HUDEP-2 (cell line): ENCODE measurements at regions not wholly inside any gene's neighbourhood (a gene's known extent, or its start where the extent isn't known, plus 50 kb on each side); places are given as distances from the start of the nearest gene placed in this dataset.
A peak's percentile ranks its signal among the peaks of the same experiment; 100 is the strongest.
"Not testable (repeated sequence)": the region's sequence is repeated elsewhere in the genome, so short reads cannot be mapped to it uniquely, and the experiment has no call there.

Source experiments
- DNase-seq, 76 experiments: peaks; one replicate each; lab custom pipeline; 2025; ENCODE audit not compliant: unreplicated experiment in 76 of 76; lab: John Stamatoyannopoulos, UW

- no peak for DNase-seq
These were observed 2675.7 kb downstream of the PCDH7 start for GRCh38 chr4:33395731-33396485.

- DNase-seq = no peak
These were observed 2680.3 kb downstream of the PCDH7 start for GRCh38 chr4:33400504-33400903.

DNA sequence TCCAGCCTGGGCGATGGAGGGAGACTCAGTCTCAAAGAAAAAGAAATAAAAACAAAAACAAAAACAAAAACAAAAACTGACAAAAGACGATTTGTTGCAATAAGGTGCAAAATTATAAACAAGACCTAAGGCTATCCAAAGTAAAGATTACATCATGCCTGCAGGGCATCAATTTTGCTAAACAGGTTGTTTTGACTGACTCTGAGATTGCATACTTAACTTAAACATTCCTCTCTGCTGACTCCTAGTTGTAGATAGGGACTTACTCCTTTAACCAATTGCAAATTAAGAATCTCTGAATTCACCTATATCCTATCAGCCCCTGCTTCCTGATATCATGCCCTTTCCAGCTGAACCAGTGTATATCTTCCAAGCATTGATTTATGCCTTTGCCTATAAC lies 2687.3 kb downstream of the PCDH7 start:
- DNase-seq = no peak

DNA sequence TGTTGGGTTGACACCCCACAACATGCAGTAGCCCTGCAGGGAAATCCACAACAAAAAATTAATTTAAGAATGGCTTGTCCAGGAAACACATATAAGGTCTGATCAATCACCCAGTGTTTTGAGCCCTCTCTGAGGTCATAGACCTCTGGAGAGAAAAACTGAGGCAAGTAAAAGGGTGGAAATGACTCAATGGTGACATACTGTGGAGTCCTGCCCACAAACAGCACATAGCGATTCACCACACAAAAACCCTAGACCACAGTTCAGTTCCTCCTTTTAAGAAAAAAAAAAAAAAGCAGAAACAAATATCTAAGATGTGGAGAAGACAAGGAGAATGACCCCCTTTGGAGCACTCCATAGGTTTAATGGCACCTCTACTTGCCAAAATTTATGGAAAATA lies 2691.0 kb downstream of the PCDH7 start:
- no peak for DNase-seq

GRCh38 chr4:33421887-33422286 lies 2701.7 kb downstream of the PCDH7 start:
- no peak for DNase-seq

- DNase-seq = no peak
These were observed 2702.5 kb downstream of the PCDH7 start for GRCh38 chr4:33422656-33423055.

GRCh38 chr4:33425936-33426335 lies 2705.8 kb downstream of the PCDH7 start:
- DNase-seq = no peak

DNA sequence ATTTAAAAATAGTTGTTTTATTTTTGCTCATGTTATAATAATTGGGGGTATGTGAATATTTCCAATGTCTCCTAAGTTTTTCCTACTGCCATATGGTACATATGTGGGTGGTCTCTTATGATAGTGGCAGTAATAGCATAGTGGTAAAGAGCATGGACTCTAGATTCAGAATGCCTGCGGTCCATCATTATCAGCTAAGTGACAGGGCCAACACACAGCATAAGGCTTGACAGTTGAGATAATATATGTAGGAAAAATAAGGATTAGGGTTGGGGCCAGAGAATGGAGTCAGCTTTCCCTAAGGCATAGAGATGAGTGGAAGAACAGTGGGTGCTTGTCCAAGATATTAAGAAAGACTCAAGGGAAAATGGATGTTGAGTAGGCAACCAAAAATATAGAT lies 2707.5 kb downstream of the PCDH7 start:
- DNase-seq = no peak

GRCh38 chr4:33429971-33430370 lies 2709.8 kb downstream of the PCDH7 start:
- no peak for DNase-seq

DNA sequence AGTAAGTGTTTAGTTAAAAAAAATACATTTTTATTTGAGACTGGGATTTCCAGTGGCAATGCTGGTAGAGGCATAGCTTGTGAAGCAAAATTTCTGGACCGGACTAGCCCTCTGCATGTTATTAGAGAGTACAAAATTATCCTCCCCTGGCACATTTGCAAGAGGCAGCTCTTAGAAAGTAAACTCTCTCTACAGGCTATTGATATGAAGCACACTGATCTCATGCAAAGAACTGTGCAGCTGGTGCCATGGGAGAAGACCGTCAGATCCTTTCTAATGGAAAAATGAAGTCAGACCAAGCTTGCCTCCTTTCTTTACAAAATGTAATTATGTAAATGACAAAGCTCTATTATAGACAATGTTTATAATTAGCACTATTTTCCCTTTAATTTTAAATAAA lies 2717.2 kb downstream of the PCDH7 start:
- no peak for DNase-seq

- no peak for DNase-seq
These were observed 2726.8 kb downstream of the PCDH7 start for GRCh38 chr4:33446953-33447352.

- DNase-seq = no peak
These were observed 2728.8 kb downstream of the PCDH7 start for GRCh38 chr4:33448948-33449347.

DNA sequence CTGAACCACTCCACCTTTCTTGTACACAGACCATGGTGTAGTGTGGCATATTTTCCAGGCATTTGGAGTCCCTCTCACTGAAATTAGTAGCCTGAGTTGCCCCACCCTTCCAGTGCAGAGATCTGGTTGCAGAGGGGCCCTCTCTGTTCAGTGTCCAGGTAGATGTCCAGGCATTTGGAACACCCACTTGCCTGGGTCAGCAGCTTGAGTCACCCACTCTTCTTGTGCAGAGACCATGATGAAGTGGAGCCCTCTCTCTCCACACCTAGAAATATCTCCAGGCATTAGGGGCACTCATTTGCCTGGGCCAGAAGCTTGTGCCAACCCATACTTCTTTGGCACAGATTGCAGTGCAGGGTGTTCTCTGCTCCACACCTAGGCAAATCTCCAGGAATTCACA lies 2733.3 kb downstream of the PCDH7 start:
- DNase-seq = no peak

DNA sequence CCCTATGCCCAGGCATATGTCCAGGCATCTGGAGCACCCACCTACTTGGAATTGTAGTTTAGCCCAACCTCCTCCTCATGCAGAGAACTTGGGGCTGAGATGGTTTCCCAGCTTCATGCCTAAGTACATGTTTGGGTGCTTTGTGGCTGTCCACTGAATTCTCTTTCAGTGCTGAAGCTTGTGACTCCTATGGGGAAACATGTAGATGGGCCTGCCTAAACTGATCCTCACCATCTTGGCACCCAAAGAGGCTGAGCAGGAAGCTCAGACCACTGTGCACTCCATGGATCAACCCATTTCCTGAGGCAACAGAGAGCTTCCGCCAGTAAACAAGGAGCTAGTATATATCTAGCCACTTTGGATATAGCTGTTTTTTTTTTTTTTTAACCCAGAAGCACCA lies 2733.7 kb downstream of the PCDH7 start:
- no peak for DNase-seq

DNA sequence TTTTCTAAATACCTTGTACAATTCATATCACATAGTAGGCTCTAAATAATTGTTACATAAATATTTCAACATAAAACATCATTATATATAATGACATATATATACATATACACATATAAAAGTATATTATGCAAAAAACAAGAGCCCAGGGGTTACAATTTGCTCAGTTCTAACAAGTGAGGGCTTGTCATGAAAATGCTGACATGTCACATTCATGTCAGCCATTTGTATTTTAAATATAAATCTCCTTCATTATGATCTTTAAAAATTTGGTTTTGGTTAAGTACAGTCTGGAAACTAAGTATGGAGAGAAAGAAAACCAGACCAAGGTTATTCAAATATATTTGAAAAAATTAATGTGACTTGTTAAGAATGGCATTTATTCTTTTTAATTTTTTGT lies 2745.4 kb downstream of the PCDH7 start:
- no peak for DNase-seq

- no peak for DNase-seq
These were observed 2747.1 kb downstream of the PCDH7 start for GRCh38 chr4:33467291-33467690.

- no peak for DNase-seq
These were observed 2750.6 kb downstream of the PCDH7 start for GRCh38 chr4:33470805-33471204.

DNA sequence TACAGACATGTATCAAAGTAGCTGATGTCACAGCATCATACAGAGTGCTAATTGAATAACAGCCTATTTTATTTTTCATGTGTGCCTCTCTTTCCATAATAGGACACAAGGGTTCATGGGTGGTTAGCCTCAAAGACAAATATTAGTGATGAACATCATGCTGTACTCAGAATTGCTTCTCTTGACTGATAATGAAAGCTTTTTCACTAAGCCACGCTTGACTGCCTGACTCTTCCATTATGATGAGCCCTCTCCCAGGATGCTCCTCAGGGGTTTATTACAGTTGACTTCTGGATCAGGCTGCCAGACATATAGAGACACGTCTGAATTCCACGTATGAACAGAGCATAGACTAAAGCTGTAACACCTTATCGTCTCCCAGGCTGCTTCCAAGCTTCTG lies 2757.5 kb downstream of the PCDH7 start:
- DNase-seq = no peak

DNA sequence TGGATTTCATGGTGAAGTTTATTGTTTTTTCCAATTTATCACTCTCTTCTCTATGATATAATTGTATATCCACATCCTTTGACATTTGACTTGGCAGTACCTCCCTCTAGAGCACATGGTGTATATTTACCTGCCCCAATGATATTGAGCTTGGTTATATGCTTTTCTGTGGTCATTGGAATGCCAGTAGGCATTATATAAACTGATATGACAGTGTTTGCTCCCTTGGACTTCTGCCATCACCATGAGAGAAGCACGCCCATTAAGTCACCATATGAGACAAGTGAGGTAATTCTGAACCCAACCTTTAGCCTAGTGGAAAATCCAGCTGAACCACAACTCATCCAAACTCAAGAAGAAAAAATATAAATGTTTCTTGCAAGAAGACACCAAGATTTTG lies 2761.5 kb downstream of the ARAP2 start:
- DNase-seq = no peak

DNA sequence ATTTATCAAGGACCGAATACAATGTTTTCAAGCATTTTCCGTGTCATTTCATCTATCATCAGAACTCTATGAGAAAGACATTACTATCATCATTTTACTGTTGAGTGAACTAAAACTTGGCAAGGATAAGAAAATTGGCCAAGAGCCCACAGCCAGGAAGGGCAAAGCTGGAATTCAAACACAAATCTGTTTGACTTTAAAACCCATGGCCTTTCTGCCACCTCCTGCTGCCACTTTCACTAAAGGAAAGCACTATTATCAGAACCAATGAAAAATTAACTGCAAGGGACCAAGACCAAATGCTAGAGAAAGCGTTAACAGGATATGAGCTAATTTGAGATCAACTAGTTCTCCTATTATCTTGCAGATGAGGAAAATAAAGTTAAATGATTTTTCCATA lies 2759.2 kb downstream of the ARAP2 start:
- no peak for DNase-seq

DNA sequence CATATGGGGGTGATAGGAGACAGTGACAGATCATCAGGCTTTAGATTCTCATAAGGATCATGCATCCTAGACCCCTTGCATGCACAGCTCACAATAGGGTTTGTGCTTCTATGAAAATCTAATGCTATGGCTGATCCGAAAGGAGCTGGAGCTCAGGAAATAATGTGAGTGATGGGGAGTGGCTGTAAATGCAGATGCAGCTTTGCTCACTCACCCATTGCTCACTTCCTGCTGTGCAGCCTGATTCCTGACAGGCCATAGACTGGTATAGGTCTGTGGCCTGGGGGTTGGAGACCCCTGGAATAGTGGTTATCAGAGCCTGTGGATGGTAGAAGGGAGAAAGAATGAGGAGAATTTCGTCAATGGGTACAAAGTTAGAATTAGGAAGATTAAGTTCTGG lies 2751.1 kb downstream of the ARAP2 start:
- no peak for DNase-seq

GRCh38 chr4:33494150-33494549 lies 2750.2 kb downstream of the ARAP2 start:
- DNase-seq = peak in 1 of 76 experiments; percentile 14

GRCh38 chr4:33501587-33501986 lies 2742.7 kb downstream of the ARAP2 start:
- DNase-seq = not testable (repeated sequence)
